ENCODE measurements at regions not wholly inside any gene's neighbourhood (a gene's known extent, or its start where the extent isn't known, plus 50 kb on each side); places are given as distances from the start of the nearest gene placed in this dataset.
"Not testable (repeated sequence)": the region's sequence is repeated elsewhere in the genome, so short reads cannot be mapped to it uniquely, and the experiment has no call there.

DNA sequence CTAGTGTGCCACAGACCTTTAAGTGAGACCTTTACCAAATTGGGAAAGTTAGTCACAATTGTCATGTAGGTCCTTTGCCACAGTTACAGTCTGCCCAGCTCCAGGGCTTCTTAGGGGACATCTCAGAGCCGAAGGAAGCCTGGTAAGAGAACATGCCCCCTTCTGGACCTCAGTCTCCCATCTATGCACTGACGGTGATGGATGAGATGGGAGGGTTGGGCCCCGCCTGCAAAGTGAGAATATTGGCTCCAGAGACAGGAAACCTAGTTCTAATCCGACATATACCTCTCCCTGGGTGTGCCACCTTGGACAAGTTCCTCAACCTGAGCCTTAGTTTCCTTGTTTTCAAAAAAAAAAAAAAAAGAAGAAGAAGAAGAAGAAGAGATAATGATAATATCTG lies 85.1 kb upstream of the NAV2 start:
- DNase-seq (ENCODE audit: low read depth in 3 of 3, low spot score in 1 of 3), result no peak

DNA sequence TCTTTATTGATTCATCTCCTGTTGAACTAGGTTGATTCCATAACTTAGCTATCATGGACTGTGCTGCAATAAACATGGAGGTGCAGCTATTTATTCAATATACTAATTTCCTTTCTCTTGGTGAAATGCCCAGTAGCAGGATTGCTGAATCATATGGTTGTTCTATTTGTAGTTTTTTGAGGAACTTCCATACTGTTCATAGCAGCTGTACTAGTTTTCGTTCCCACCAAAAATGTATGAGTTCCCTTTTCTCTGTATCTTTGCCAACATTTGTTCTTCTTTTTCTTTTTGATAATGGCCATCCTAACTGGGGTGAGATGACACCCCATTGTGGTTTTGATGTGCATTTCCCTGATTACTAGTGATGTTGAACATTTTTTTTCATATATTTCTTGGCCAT lies 87.2 kb upstream of the NAV2 start:
- no peak for DNase-seq (ENCODE audit: low read depth in 3 of 3, low spot score in 1 of 3)

DNA sequence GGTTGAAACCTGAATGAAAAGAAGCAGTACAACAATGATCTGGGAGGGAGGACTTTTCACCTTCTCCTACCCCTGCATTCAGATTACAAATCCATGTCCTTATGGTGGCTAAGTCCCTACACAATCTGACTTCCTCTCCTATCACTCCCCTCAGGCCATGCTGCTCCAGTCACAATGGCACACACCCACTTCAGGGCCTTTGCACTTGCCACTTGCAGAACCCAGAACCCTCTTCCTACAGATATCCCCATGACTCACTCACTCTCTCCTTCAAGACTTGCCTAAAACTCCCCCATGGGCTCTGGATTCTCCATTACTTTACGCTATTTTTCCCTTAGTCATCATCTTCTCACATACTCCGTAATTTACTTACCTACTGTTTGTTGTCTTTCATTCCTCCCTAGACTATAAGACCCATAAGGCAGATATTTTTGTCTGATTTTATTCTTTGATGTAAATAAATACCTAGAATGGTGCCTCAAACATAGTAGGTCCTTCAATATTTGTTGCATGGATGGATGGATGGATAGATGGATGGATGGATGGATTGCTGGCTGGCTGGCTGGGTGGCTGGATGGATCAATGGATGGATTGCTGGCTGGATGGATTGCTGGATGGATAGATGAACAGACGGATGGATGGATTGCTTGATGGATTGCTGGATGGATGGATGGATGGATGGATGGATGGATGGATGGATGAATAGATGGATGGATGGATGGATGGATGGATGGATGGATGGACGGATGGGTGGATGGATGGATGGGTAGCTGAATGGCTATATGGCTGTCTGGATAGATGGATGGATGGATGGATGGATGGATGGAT lies 94.7 kb upstream of the NAV2 start:
- no peak for DNase-seq (ENCODE audit: low read depth in 3 of 3, low spot score in 1 of 3)

DNA sequence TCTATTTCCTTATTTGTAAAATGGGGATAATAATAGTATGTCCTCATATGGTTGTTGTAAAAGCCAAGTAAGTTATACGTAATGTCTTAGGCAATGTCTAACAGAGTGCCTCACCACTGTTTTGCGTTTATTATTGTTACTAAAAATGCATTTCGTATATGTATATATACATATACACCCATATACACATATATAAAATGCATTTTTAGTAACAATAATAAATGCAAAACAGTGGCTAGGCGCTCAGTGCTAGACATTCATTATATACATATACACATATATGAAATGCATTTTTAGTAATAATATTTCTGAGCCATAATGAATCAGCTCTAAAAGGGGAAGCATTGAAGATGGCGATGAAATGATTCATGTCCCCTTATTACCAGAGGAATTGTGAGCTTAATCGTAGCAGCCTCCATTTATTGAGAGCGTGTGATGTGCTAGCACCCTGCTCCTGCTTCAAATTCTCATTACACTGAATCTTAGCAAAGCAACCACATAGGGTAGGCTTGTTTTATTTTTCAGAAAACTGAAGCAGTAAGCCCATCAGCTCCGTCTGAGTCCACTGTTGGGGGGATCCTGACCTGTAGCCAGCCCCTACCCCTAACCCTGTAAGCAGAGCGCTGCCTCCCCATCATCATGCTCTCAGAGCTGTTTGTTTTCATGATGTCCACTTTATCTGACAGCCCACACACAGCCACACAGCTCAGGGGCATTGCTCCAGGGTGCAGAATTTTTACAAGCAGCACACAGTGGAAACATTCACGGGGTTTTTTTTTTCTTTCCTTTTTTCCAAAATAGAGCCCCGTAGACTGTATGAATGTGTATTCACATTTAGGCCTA lies 97.1 kb upstream of the NAV2 start:
- DNase-seq (ENCODE audit: low read depth in 3 of 3, low spot score in 1 of 3), result no peak

DNA sequence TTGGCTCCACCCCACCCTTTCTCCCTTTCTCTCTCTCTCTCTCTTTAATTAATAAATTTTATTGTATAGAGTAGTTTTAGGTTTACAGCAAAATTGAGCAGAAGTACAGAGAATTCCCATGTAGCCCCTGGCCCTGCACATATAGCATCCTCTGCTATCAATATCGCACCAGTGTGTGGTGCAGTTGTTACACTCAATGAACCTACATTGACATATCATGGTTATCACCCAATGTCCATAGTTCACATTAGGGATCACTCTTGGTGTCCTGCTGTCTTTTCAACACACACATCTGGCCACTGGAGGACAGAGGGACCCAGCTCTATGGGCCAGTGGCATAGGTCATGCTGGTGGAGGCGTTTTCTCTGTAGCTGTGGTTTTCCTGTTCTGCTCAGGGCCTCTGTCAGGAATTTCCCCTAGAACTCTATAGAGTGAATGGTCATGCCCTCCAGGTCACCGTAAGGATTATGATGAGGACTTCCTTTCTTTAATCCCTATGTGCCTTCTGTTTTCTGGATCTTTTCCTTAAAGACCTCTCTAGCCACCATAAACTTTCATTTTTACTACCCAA lies 98.2 kb upstream of the NAV2 start:
- DNase-seq (ENCODE audit: low read depth in 3 of 3, low spot score in 1 of 3), result no peak

DNA sequence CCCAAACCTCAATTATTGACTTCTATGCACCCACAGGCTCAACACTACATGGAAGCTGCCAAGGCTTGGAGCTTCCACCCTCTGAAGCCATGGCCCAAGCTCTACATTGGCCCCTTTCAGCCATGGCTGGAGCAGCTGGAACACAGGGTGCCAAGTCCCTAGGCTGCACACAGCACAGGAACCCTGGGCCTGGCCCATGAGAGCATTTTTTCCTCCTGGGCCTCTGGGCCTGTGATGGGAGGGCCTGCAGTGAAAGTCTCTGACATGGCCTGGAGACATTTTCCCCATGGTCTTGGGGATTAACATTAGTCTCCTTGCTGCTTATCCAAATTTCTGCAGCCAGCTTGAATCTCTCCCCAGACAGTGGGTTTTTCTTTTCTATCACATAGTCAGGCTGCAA lies 100.6 kb upstream of the NAV2 start:
- DNase-seq (ENCODE audit: low read depth in 3 of 3, low spot score in 1 of 3), result not testable (repeated sequence)

DNA sequence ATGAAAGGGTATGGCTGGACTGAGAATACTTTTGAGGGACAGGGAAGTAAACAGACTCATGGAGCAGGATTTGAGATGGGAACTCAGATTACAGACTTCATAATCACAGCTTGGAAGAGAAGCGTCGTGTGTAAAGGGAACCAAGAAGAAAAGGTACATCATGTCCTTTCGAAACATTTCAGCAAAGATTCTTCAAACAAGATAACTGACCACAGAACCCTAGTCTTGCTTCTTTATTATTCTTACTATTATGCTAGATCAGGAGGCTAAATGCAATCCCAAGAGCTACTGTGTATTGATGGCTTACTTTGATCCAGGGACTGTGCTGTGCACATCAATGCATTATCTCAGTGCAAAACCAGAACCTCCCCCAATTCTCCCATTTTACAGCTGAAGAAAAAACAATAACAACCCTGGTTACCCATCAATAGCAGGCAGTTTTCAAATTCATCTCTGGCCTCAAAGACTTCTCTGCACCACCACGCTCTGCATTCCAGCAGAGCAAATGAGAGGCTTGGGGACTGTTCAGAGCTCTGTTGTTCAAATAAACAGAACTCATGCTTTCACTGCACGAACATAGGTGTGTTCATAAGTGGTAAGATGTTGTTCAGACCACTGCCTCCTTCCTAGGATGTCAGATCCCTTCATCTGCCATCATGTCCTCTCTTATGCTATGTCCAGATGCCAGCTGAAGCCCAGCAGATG lies 104.8 kb upstream of the NAV2 start:
- DNase-seq (ENCODE audit: low read depth in 3 of 3, low spot score in 1 of 3), result no peak

DNA sequence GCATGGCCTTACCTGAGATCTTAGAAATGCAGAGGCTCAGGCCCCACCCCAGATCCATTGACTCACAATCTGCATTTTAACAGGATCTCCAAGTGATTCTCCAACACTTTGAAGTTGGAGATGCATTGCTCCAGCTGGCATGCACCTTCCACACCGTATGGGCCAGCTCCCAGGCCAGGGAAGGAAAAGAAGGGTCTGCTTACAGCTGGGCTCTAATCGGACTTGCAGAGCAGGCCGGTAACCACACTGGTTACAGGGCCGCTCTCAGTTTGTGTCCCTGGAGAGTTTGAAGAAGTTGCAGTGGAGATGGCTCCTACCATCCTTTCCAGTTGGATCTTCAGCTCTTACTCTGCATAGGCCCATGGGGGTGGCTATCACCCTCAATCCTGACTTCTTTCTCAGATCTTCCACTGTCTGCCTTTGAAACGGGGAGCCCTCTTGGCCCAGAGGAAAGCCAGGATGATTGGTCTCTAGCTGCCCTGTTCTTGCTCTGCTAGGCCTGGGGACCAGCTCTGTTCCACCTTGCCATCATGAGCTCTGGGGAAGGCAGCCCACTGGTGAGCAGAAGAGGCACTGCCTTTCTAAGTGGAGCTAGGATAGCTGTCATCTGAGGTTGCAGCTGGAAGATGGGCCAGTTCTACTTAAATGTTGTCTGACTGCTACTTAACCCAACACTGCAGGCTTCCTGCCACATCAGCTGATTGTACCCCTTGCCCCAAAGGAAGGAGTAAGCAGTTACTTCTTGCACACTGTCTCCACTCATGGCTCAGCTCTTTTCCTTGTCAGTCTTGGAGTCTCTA lies 105.6 kb upstream of the NAV2 start:
- DNase-seq (ENCODE audit: low read depth in 3 of 3, low spot score in 1 of 3), result no peak

DNA sequence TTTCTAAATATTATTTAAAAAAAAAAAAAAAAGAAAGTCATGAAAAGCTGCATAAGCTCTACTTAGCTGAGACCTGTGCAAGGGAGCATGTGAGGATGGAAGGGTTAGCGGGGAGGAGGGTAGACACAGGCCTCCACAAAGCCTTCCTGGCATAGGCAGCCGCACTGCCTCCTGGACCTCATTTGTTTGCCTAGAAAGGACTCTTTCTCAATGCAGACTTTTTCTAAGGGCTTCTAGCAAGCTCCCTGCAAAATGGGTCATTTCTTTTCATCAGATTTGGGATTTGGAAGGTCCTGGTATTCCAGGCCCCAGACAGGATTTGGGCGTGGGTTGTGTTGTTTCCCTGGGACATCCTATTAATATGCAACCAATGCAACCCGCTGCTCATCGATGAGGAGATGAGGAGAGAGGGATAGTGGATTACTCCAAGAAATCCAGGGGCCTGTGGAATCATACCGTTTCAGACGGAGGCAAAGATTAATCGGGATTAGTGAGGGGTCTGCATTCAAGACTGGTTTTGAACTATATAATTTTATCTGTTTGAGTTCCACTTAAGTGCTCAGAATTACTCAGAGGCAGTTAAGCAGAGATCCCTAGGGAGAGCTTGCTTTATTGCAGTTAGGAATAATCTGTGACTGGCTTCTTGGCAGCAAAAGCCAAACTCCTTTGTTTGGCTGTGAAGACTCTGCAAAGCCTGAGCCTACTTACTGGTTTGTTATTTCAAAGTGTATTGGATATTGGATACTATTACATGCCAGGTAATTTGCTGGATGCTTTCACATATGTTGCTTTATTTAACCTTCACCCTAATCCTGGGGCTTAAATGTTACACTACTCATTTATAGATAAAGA lies 106.9 kb upstream of the NAV2 start:
- no peak for DNase-seq (ENCODE audit: low read depth in 3 of 3, low spot score in 1 of 3)

DNA sequence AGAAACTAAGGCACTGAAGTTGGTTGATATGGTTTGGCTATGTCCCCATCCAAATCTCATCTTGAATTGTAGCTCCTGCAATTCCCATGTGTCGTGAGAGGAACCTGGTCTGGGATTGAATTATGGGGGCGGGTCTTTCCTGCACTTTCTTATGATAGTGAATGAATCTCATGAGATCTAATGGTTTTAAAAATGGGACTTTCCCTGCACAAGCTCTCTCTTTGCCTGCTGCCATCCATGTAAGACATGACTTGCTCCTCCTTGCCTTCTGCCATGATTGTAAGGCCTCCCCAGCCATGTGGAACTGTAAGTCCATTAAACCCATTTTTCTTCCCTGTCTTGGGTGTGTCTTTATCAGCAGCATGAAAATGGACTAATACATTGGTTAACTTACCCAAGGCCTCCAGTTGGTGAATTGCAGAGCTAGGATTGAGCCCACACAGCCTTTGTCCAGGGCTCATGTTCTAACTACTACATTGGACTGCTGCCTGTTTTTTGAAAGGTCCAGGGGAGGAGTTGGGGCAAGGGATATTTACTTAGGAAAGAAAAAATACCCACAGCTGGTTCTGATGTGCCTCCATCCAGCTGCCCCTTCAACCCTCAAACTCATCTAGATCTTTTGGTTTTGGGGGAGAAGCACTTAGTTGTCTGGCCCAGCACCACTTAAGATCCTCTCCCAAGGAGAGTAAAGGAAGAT lies 107.8 kb upstream of the NAV2 start:
- DNase-seq (ENCODE audit: low read depth in 3 of 3, low spot score in 1 of 3), result no peak

DNA sequence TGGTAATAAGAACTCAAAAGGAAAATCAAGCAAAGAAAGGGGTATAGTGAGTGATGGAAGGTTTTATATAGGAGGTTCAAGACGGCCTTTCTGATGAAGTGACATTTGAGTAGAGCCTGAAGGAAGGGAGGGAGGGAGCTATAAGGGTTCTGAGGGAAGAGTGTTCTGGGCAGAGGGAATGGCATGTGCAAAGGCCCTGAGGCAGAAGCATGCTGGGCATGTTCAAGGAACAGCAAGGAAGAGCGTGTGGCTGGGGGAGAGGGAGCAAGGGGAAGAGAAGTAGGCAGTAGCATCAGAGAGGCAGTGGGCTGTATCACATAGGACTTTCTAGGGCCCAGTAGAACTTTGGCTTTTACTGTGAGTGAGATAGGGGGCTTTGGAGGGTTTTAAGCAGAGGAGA lies 108.9 kb upstream of the NAV2 start:
- DNase-seq (ENCODE audit: low read depth in 3 of 3, low spot score in 1 of 3), result no peak

DNA sequence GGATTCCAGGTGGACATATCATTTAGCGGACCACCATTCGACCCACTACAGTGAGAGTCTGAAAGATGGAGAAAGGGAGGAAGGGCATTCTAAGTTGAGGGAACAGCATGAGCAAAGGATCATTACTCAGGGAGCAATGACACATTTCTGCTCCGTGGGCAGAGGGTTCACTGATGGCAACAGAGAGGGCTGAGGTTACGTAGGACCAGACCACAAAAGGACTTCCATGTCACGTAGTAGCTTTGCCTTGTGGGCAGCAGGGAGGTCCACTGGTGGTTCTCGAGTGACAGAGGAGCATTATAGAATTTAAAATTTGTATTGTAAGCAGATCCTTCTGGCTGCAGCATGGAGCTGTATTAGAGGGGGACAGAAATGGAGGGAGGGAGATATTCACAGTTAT lies 109.7 kb upstream of the NAV2 start:
- DNase-seq (ENCODE audit: low read depth in 3 of 3, low spot score in 1 of 3), result no peak

DNA sequence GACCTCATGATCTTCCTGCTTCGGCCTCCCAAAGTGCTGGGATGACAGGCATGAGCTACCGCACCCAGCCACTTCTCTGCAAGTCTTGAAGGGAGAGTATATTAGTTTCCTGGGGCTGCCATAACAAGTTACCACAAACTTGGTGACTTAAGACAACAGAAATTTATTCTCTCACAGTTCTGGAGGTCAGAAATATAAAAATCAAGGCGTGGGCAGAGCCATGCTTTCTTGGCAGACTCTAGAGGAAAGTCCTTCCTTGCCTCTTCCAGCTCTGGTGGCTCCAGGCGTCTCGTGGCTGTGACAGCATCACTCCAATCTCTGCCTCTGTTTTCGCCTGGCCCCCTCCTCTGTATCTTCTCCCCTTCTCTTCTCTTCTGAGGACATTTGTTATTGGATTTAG lies 110.2 kb upstream of the NAV2 start:
- DNase-seq (ENCODE audit: low read depth in 3 of 3, low spot score in 1 of 3), result no peak

DNA sequence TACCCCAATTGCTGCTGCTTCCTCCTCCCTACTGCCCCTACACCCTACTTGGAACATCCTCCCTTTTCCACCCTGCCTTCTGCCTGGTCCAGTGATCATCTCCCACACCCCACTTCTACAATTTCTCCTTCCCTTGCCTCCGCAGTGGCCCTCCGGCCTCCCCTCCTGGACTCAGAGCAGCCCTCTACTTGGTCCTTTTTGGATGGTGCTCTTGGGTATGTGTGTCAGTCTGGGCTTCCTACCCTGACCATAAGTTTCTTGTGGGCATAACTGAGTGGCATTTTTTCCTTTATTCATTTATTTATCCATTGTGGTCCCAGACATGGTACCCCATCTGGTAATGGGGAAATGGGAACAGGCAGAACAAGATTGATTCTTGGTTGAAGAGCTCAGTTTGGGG lies 111.4 kb upstream of the NAV2 start:
- DNase-seq (ENCODE audit: low read depth in 3 of 3, low spot score in 1 of 3), result no peak

DNA sequence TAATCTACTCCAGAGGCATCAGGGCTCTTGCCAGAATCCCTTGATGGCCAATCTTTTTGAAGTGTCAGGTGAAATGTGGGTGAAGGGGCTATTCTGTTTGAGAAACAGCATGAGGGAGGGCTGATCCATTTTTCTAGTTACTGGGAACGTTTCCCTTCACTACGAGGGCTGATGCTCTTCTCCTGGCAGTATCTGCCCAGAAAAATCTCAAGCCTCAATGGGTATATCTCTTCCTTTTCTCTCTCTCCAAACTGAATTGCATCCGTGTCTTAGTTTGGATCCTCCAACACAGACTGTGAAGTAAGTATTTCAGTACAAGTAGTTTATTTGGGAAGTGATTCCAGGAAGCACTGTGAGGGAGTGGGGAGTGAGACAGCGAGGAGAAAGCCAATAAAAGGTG lies 113.0 kb upstream of the NAV2 start:
- no peak for DNase-seq (ENCODE audit: low read depth in 3 of 3, low spot score in 1 of 3)

DNA sequence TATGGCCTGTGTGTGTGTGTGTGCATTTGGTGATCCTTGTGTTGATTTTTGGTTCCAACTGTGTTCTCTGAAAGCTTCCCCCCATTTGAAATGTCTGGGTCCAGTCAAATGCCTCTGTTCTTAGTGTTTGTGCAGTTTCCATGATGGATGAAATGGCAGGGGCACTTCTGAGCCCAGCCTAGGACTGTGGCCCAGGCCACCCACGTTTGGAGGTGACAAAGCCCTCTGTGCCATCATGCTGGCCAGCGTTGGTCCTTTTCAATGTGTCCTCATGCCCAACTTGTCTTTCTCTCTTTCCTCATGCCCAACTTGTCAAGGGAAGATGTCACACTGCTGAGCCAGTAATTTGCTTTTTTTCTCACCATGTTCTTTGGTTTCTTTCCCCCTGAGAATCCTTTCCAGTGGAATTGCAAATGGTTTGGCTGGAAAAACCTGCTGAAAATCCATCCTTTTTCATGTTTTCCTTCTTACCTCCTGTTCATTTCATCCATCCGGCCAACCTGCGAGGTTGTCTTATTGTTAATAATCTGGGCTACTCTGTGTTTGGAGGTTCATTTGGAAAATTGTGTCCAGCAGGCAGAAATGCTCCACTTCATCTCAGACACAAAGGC lies 113.7 kb upstream of the NAV2 start:
- DNase-seq (ENCODE audit: low read depth in 3 of 3, low spot score in 1 of 3), result no peak

DNA sequence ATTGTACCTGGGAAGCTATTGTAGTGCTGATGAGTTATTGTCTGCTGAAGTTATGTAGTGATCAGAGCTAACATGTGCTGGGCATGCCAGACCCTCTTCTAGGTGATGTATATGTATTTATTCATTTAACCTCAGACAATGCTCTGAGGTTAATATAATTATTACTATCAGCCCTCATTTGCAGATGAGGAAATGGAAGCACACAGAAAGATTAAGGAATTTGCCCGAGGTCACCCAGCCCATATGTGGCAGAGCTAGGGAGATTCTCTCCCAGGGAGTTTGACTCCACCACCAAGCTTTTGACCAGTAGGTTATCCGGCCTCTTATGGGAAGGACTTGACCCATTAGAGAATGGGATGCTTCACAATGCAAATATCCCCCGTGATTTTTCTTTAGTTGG lies 114.2 kb upstream of the NAV2 start:
- DNase-seq (ENCODE audit: low read depth in 3 of 3, low spot score in 1 of 3), result no peak

DNA sequence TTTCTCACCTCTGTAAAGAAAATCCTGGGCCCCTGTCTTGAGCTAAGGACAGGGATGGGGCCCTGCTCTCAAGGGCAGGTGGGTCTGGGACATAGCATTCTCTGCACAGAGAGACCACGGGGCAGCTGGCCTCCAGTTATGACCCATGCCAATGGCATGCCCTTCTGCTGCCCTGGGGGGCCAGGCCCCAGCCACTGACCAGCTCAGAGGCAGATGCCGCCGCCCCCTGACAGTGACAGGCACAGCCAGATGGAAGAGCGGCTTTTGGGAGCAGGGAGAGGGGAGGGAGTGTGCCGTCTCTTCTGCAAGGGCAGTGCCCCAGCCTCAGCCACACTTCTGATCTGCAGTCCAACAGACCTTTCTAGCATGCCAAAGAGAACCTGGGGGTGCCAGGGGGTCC lies 114.8 kb upstream of the NAV2 start:
- no peak for DNase-seq (ENCODE audit: low read depth in 3 of 3, low spot score in 1 of 3)

DNA sequence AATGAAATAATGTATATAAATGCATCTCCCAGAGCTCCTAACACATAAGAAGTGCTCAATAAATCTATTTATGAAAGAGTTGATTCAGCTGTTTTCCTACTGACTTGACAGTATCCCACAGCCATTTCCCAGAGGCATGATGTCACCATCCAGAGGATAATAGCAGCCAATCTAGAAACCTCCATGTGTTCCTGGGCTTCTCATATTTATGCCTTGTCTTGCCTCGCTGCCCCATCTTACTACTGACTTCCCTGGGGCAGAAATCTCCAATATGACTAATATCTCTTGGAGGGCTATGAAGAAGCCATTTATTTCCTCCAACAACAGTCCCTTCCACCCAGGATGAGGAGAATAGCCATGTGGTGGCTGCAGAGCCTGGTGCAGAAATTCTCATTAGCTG lies 115.4 kb upstream of the NAV2 start:
- no peak for DNase-seq (ENCODE audit: low read depth in 3 of 3, low spot score in 1 of 3)
